ENCODE measurements at regions not wholly inside any gene's neighbourhood (a gene's known extent, or its start where the extent isn't known, plus 50 kb on each side); places are given as distances from the start of the nearest gene placed in this dataset.

DNA sequence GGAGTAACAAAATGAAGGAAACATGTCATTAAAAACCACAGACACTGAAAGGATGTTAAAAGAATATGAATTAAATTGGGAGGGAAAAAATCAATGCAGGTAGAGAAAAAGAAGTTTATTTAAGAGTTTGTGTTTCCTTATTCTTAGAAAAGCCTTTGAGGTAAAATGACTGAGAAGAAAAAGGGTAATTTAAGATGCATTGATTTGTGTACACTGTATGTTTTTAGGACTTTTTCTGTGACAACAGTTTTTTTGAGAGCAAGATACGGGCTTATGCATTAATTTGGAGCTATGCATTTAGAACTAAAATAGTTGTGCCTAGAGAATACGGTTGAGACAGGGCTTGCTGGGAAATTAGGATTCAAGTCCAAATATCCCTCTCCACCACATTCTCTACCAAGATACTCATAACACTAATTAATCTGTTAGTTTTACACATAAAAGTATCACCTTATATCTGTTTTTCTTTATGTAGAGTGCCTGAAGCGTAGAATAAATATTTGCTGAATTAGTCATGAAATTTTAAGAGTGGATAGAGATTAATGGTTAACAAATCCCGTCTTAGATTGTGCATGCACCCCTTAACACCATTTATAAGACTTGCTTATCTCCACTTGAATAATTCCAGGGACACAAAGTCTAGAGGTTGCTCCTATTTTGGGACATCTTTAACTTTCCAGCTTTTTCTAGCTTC is 232.5 kb downstream of the PCDH7 start:
- no peak for TF ChIP-seq POLR2A (IDR thresholded peaks at IDR 0.05; ENCODE audit: control extremely low read depth in 1 of 2, low read depth in 2 of 2, low read length in 2 of 2)
- TF ChIP-seq, protein P1, sequence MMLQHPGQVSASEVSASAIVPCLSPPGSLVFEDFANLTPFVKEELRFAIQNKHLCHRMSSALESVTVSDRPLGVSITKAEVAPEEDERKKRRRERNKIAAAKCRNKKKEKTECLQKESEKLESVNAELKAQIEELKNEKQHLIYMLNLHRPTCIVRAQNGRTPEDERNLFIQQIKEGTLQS (IDR thresholded peaks at IDR 0.05; ENCODE audit: insufficient read depth, low read depth, low read length): no peak
- no peak for TF ChIP-seq NANOG (IDR thresholded peaks at IDR 0.05; ENCODE audit: insufficient read depth, low read depth, low read length, poor library complexity, severe bottlenecking)
- no peak for TF ChIP-seq KDM1A (IDR thresholded peaks at IDR 0.05; ENCODE audit: borderline replicate concordance, low read length)
- no peak for TF ChIP-seq SUZ12 (IDR thresholded peaks at IDR 0.05; ENCODE audit: low read length)
- TF ChIP-seq POLR2AphosphoS5 (IDR thresholded peaks at IDR 0.05; ENCODE audit: low read depth, low read length): no peak
- no peak for TF ChIP-seq CEBPB (IDR thresholded peaks at IDR 0.05; ENCODE audit: low read depth, low read length)
- TF ChIP-seq, protein P2, sequence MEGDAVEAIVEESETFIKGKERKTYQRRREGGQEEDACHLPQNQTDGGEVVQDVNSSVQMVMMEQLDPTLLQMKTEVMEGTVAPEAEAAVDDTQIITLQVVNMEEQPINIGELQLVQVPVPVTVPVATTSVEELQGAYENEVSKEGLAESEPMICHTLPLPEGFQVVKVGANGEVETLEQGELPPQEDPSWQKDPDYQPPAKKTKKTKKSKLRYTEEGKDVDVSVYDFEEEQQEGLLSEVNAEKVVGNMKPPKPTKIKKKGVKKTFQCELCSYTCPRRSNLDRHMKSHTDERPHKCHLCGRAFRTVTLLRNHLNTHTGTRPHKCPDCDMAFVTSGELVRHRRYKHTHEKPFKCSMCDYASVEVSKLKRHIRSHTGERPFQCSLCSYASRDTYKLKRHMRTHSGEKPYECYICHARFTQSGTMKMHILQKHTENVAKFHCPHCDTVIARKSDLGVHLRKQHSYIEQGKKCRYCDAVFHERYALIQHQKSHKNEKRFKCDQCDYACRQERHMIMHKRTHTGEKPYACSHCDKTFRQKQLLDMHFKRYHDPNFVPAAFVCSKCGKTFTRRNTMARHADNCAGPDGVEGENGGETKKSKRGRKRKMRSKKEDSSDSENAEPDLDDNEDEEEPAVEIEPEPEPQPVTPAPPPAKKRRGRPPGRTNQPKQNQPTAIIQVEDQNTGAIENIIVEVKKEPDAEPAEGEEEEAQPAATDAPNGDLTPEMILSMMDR (IDR thresholded peaks at IDR 0.05; ENCODE audit: control extremely low read depth in 1 of 3, insufficient read depth in 1 of 3, low read depth in 1 of 3, low read length in 3 of 3): no peak
- no peak for TF ChIP-seq RXRA (IDR thresholded peaks at IDR 0.05; ENCODE audit: insufficient read depth, low read depth, low read length)
- TF ChIP-seq BACH1 (IDR thresholded peaks at IDR 0.05; ENCODE audit: low read length): no peak
- TF ChIP-seq ZNF274 (IDR thresholded peaks at IDR 0.05; ENCODE audit: borderline replicate concordance, extremely low read depth, low read length): no peak
- TF ChIP-seq SP2 (IDR thresholded peaks at IDR 0.05; ENCODE audit: low read length): no peak
